Esophagus squamous epithelium (tissue), 5 donors: ENCODE measurements at regions not wholly inside any gene's neighbourhood (a gene's known extent, or its start where the extent isn't known, plus 50 kb on each side); places are given as distances from the start of the nearest gene placed in this dataset.

Experiments
- DNase-seq: peaks from one replicate; lab custom pipeline; 2025; lab: John Stamatoyannopoulos, UW
- H3K27ac ChIP-seq, 4 donors: fragments of 200-600 bp; sonication (generic); one replicate each; pipeline ENCODE4 v1.5.1; 2016 to 2019; ENCODE audit warnings: mild to moderate bottlenecking in 1 of 4
- H3K27me3 ChIP-seq, 4 donors: fragments of 200-600 bp; sonication (generic); 1 replicate in 3 of 4; 2 replicates in 1 of 4; pipeline versions ENCODE4 v1.5.1 to v1.6.0; 2017 to 2021; ENCODE audit warnings: antibody characterized with exemption in 1 of 4
- H3K36me3 ChIP-seq, 3 donors: fragments of 200-600 bp; sonication (generic); one replicate each; pipeline ENCODE4 v1.5.1; 2016 to 2019
- H3K4me1 ChIP-seq, 3 donors: fragments of 200-600 bp; sonication (generic); one replicate each; pipeline ENCODE4 v1.5.1; 2017 to 2019
- H3K4me3 ChIP-seq, 4 donors: fragments of 200-600 bp; sonication (generic); 1 replicate in 3 of 4; 2 replicates in 1 of 4; pipeline ENCODE4 v1.5.1; 2016 to 2019; ENCODE audit warnings: mild to moderate bottlenecking in 2 of 4, moderate library complexity in 1 of 4
- H3K9me3 ChIP-seq, 3 donors: fragments of 200-600 bp; sonication (generic); one replicate each; pipeline ENCODE4 v1.5.1; 2016 to 2019
- POLR2A ChIP-seq, 4 donors: fragments of 450-650 bp; IDR thresholded peaks; one replicate each; pipeline ENCODE4 v1.6.1; 2017; ENCODE audit warnings: antibody characterized with exemption in 4 of 4, mild to moderate bottlenecking in 4 of 4, moderate library complexity in 3 of 4
- WGBS, 2 donors: methylation state at CpG; one replicate each; pipeline ENCODE4 v1.1.5; 2018; 5-methylcytosine and 5-hydroxymethylcytosine counted together
- intact Hi-C: fragments of 100-400 bp; cut with DNase I; formaldehyde crosslinking; loops from one replicate; pipeline ENCODE4 v1.15.0; 2022
- TF ChIP-seq, protein P1 (sequence below), 6 experiments: fragments of 450-650 bp in 4 of 6; fragments of 200-600 bp in 2 of 6; sonication (generic) in 2 of 6; IDR thresholded peaks; one replicate each; pipeline ENCODE4 v1.5.1; 2016 to 2019; ENCODE audit warnings: antibody characterized with exemption in 6 of 6, mild to moderate bottlenecking in 4 of 6, moderate library complexity in 4 of 6
- donor health status: DM: yes; HTN: yes; CAD: no.

DNA sequence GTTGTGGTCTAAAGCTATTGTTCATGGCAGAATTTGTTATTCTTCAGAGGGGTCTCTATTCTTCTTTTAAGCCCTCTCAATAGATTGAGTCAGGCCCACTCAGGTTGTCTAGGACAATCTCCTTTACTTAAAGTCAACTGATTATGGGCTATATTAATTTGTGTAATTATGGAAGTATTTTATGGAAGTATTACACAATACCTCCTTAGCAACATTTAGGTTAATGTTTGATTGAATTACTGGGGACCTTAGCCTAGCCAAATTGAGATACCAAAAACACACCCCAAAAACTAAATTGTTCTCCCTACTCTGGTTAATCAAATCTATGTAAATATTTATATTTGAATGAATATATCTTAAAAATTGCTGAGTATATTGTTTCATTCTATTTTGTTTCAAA is 347.1 kb upstream of the GRIN3A start:
- TF ChIP-seq, protein P1, sequence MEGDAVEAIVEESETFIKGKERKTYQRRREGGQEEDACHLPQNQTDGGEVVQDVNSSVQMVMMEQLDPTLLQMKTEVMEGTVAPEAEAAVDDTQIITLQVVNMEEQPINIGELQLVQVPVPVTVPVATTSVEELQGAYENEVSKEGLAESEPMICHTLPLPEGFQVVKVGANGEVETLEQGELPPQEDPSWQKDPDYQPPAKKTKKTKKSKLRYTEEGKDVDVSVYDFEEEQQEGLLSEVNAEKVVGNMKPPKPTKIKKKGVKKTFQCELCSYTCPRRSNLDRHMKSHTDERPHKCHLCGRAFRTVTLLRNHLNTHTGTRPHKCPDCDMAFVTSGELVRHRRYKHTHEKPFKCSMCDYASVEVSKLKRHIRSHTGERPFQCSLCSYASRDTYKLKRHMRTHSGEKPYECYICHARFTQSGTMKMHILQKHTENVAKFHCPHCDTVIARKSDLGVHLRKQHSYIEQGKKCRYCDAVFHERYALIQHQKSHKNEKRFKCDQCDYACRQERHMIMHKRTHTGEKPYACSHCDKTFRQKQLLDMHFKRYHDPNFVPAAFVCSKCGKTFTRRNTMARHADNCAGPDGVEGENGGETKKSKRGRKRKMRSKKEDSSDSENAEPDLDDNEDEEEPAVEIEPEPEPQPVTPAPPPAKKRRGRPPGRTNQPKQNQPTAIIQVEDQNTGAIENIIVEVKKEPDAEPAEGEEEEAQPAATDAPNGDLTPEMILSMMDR (IDR thresholded peaks at IDR 0.05) = no peak
- no peak for TF ChIP-seq POLR2A (IDR thresholded peaks at IDR 0.05)
- Histone ChIP-seq H3K4me1 (no peaks in the 10 kb centered on the region), H3K36me3 (no peaks in the 10 kb centered on the region), H3K4me3 (no peak overlapping the region), H3K27ac (no peak overlapping the region), H3K27me3 (no peaks in the 10 kb centered on the region), H3K9me3 (no peaks in the 10 kb centered on the region)
- intact Hi-C loops = no loop called here
- DNase-seq = no peak

DNA sequence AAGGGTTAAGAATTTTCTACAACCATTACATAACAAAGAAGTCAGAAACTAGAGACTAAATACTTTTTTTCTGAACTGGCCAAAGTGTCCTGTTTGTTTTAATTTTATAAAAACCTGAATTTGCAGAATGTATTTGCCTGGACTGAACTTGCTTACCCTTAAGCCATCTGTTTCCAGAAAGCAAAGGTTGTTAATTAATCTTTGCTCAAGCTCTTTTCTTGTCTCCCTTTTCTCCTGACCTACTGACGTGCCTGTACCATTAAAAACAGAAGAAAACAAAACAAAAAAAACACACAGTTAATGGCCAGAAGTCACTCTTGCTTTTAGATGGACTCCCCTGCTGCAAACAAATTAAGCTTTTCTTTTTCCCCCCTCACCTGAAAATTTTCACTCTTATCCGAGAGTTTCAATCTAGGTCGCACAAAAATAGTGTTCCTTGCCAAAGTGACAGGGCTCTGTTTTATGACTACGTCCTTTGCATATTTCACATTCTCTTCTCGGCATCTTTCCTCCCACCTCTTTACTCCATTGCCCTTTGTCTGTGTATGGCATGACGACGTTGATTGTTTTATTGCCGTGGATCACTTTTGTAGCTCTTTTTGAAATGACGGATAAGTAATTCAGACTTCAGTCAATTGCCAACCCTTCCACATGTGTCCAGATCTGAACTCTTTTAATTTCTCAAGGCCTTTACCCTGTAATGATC is 333.8 kb upstream of the GRIN3A start:
- 43 to 46% methylated on average over 9 of the region's 9 CpGs for WGBS, 2 donors
- Histone ChIP-seq H3K4me1 (no peaks in the 10 kb centered on the region), H3K27ac (no peak overlapping the region), H3K4me3 (no peak overlapping the region), H3K27me3 (no peaks in the 10 kb centered on the region), H3K9me3 (no peaks in the 10 kb centered on the region), H3K36me3 (no peaks in the 10 kb centered on the region)
- no peak for DNase-seq
- intact Hi-C loops = no loop called here
- no peak for TF ChIP-seq POLR2A (IDR thresholded peaks at IDR 0.05)
- TF ChIP-seq, protein P1 (IDR thresholded peaks at IDR 0.05) = no peak

DNA sequence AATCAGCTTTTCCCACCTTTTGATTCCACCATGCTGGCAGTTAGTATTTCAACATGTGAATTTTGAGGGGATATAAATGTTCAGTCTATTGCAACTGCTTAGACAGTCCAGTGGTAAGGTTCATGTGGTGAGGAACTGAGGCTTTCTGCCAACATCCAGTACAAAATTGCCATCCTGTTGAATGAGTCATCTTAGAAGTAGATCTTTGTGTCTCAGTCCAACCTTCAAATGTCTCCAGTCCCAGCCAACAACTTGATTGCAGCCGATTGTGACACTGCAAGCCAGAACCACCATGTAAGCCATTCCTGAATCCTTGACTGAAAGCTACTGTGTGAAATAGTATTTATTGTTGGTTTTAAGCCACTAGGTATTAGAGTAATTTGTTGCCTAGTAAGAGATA is 331.5 kb upstream of the GRIN3A start:
- H3K4me1 ChIP-seq = no peaks in the 10 kb centered on the region
- TF ChIP-seq, protein P1 (IDR thresholded peaks at IDR 0.05) = no peak
- TF ChIP-seq POLR2A (IDR thresholded peaks at IDR 0.05) = no peak
- intact Hi-C loops = no loop called here
- no peaks in the 10 kb centered on the region for H3K9me3 ChIP-seq
- H3K4me3 ChIP-seq = no peak overlapping the region
- no peak overlapping the region for H3K27ac ChIP-seq
- no peaks in the 10 kb centered on the region for H3K36me3 ChIP-seq
- WGBS, 2 donors = 57 to 78% methylated on average over 1 of the region's 1 CpG
- DNase-seq = no peak
- H3K27me3 ChIP-seq = no peaks in the 10 kb centered on the region

DNA sequence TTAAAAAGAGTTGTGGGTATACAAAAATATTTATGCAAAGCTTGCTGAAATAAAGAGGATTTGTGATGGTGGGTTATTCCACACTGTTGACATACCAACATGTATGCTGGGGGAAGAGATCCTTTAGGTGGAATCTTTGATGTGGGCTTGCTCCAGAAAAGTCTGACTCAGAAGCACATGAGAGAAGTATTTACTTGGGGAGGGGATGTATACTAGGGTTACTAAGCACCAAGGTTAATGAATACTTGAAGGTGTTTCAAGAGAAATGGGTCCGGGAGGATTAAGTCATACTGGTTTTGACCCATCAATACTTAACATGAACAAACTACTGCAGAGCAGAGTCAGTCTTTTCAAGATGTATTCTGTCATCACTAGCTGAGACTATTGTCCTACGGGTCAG is 316.4 kb upstream of the GRIN3A start:
- no peak for DNase-seq
- no peaks in the 10 kb centered on the region for H3K4me1 ChIP-seq
- intact Hi-C loops = no loop called here
- WGBS, 2 donors = 55 to 65% methylated on average over 2 of the region's 2 CpGs
- TF ChIP-seq, protein P1 (IDR thresholded peaks at IDR 0.05) = no peak
- no peak for TF ChIP-seq POLR2A (IDR thresholded peaks at IDR 0.05)
- no peak overlapping the region for H3K4me3 ChIP-seq
- H3K9me3 ChIP-seq = no peaks in the 10 kb centered on the region
- H3K36me3 ChIP-seq = no peaks in the 10 kb centered on the region
- H3K27me3 ChIP-seq = no peaks in the 10 kb centered on the region
- H3K27ac ChIP-seq = no peak overlapping the region

DNA sequence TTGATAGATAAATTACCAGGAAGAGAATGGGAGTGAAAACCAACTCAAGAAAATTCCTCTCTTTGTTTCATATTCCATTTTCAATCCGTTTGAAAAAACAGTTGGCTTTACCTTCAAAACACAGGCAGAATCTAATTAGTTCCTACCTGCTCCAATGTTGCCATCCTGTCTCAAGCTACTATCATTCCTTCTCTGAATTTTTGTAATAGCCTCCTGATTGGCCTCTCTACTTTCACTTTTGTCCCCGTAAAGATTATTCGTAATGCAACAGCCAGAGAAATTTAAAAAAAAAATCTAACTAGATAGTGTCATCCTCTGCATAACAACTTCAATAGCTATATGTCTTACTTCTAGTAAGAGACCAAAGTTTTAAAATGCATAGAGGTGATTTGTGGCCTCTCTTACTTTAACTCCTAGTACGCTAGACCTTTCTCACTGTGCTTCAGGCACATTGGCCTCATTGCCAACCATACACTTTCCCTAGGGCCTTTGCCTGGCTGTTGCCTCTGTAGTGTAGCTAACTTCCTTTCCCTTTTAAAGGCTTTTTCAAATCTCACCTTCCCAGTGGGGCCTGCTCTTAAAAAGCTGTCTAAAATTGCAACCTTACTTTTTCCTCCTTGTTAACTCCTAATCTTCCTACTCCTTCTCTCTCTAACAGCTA is 311.3 kb upstream of the GRIN3A start:
- 56 to 67% methylated on average over 3 of the region's 4 CpGs for WGBS, 2 donors
- no peak for TF ChIP-seq POLR2A (IDR thresholded peaks at IDR 0.05)
- TF ChIP-seq, protein P1 (IDR thresholded peaks at IDR 0.05) = no peak
- intact Hi-C loops = no loop called here
- DNase-seq = no peak
- Histone ChIP-seq H3K27ac (no peak overlapping the region), H3K27me3 (no peaks in the 10 kb centered on the region), H3K9me3 (no peaks in the 10 kb centered on the region), H3K36me3 (no peaks in the 10 kb centered on the region), H3K4me1 (no peaks in the 10 kb centered on the region), H3K4me3 (no peak overlapping the region)
